ENCODE measurements at regions not wholly inside any gene's neighbourhood (a gene's known extent, or its start where the extent isn't known, plus 50 kb on each side); places are given as distances from the start of the nearest gene placed in this dataset.

DNA sequence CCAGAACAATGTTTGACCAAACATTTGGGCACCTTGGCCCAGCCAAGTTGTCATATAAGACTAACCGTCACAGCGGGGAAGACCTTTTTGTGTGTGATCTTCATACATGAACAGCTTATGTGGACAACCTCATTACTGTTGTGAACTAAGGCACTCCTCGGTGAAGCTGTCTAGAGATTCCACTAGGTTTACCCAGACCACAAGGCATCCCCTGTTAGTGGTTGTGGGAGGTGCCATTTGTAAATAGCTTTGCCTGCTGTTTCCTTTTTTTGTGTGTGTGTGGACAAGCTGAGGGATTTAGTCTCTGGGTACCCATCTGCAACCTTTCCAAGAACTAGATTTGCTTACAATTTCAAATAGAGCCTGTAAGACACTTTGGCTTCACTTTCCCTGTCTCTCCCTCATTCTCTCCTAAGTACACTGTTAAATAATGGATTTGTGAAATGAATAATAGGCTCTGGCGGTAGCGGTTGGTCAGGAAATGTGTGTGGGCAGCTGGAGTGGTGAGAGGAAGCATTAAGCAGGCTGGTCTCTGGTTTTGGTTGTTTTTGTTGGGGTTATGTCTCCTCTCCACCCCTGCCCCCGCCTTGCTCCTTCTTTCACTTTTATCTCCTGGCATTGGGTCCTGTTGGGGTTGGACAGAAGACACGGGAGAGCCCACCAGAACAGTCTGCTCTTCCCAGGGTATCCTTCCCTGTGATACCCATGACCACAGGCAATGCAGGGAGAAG is 727.6 kb downstream of the VRK1 start:
- no peak overlapping the region for H3K4ac ChIP-seq (ENCODE audit: low read depth, low read length)
- no peak for ATAC-seq (ENCODE audit: low read depth)
- H2AK5ac ChIP-seq (ENCODE audit: low read depth, low read length), result no peak overlapping the region
- no peaks in the 10 kb centered on the region for H3K27me3 ChIP-seq (ENCODE audit: control insufficient read depth, insufficient read depth, low read length)
- BruUV-seq (replicated peaks), result no TSS peak
- H3K18ac ChIP-seq (ENCODE audit: low read depth, low read length), result no peak overlapping the region
- H2BK120ac ChIP-seq (ENCODE audit: low read depth, low read length), result no peak overlapping the region
- no peak overlapping the region for H3K9ac ChIP-seq (ENCODE audit: low read depth, low read length)
- H3K36me3 ChIP-seq (ENCODE audit: control insufficient read depth, insufficient read depth, low read length), result no peaks in the 10 kb centered on the region
- H3K14ac ChIP-seq (replicated peaks; ENCODE audit: low read depth, low read length), result no peak overlapping the region
- H3K4me1 ChIP-seq (ENCODE audit: control insufficient read depth, insufficient read depth, low read length), result no peaks in the 10 kb centered on the region
- H3K4me2 ChIP-seq (ENCODE audit: low read depth, low read length), result no peak overlapping the region
- peaks cover 27% of the 10 kb centered on the region for H3K9me3 ChIP-seq (ENCODE audit: control insufficient read depth, insufficient read depth, low read length)
- TF ChIP-seq RFX5 (IDR thresholded peaks at IDR 0.05; ENCODE audit: low read depth, low read length) (no peak), RAD21 (IDR thresholded peaks at IDR 0.05; ENCODE audit: low read length) (no peak), FOS (IDR thresholded peaks at IDR 0.05; ENCODE audit: low read depth, low read length) (no peak), POLR2A (IDR thresholded peaks at IDR 0.05; ENCODE audit: low read depth, low read length) (no peak), BHLHE40 (IDR thresholded peaks at IDR 0.05; ENCODE audit: low read depth, low read length) (no peak), CTCF (conservative IDR thresholded peaks at IDR 0.05; ENCODE audit: low read depth, low read length) (no peak), NFE2L2 (IDR thresholded peaks at IDR 0.05; ENCODE audit: low read depth, low read length) (no peak), SMC3 (IDR thresholded peaks at IDR 0.05; ENCODE audit: low read depth, low read length) (no peak)
- TF ChIP-seq, protein P1, sequence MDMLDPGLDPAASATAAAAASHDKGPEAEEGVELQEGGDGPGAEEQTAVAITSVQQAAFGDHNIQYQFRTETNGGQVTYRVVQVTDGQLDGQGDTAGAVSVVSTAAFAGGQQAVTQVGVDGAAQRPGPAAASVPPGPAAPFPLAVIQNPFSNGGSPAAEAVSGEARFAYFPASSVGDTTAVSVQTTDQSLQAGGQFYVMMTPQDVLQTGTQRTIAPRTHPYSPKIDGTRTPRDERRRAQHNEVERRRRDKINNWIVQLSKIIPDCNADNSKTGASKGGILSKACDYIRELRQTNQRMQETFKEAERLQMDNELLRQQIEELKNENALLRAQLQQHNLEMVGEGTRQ (IDR thresholded peaks at IDR 0.05; ENCODE audit: low read depth, low read length), result no peak
- no peak overlapping the region for H3K23ac ChIP-seq (ENCODE audit: low read depth, low read length)
- no peak overlapping the region for H3K27ac ChIP-seq (ENCODE audit: insufficient read depth, low read length)
- intact Hi-C loops (cut with micrococcal nuclease) (no loop called here), in situ Hi-C loops (cut with MboI; ENCODE audit: low sequenced_read_pairs) (no loop called here), dilution Hi-C loops (cut with HindIII; ENCODE audit: low sequenced_read_pairs, unreplicated experiment) (no loop called here)
- no peak for DNase-seq
- no peak overlapping the region for H4K5ac ChIP-seq (ENCODE audit: low read depth, low read length)
- H2BK5ac ChIP-seq (ENCODE audit: low read depth, low read length, poor library complexity, severe bottlenecking), result no peak overlapping the region
- no peak overlapping the region for H3K4me3 ChIP-seq (ENCODE audit: insufficient read depth, low read depth, low read length)
- H3K9me1 ChIP-seq (ENCODE audit: insufficient read depth, low read length), result no peaks in the 10 kb centered on the region
- no peaks in the 10 kb centered on the region for H3K79me1 ChIP-seq (ENCODE audit: low read depth in 1 of 2, low read length in 2 of 2)
- no CpG with 5 or more reads among the region's 7 CpGs for WGBS, 2 experiments (ENCODE audit: extremely low coverage in 2 of 2, insufficient read length in 1 of 2)
- CTCF ChIA-PET, result no interaction called here
- H2AFZ ChIP-seq (replicated peaks; ENCODE audit: low read length, poor library complexity), result no peak overlapping the region
- no peak overlapping the region for H4K8ac ChIP-seq (ENCODE audit: low read depth in 2 of 2, low read length in 2 of 2)
- H3K56ac ChIP-seq (ENCODE audit: extremely low read depth, insufficient read depth, low read length), result no peak overlapping the region
- H2AK9ac ChIP-seq (replicated peaks; ENCODE audit: low read depth, low read length, poor library complexity), result no peak overlapping the region
- no peak overlapping the region for H2BK15ac ChIP-seq (ENCODE audit: low read depth, low read length)
- no peak overlapping the region for H4K91ac ChIP-seq (ENCODE audit: insufficient read depth, low read depth, low read length)
- H4K20me1 ChIP-seq (ENCODE audit: insufficient read depth, low read length), result no peaks in the 10 kb centered on the region
- H2BK20ac ChIP-seq (ENCODE audit: low read depth, low read length), result no peak overlapping the region
- POLR2A ChIA-PET (ENCODE audit: unreplicated experiment), result no interaction called here

Data from IMR-90 (cell line).